ENCODE measurements at regions not wholly inside any gene's neighbourhood (a gene's known extent, or its start where the extent isn't known, plus 50 kb on each side); places are given as distances from the start of the nearest gene placed in this dataset.
"Not testable (repeated sequence)": the region's sequence is repeated elsewhere in the genome, so short reads cannot be mapped to it uniquely, and the experiment has no call there.

DNA sequence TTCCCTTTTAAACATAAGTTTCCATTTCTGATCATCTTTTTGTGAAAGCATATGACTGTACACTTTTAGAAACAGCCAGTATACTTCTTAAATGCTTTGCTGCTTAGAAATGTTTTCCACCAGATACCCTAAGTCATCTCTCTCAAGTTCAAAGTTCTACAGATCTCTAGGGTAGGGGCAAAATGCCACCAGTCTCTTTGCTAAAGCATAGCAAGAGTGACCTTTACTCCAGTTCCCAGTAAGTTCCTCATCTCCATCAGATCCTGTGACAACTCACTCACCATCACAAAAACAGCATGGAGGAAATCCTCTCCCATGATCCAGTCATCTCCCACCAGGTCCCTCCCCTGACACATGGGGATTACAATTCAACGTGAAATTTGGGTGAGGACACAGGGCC is 75.6 kb upstream of the RNF32 start:
- not testable (repeated sequence) for TF ChIP-seq POLR2A (IDR thresholded peaks at IDR 0.05; ENCODE audit: low read depth, low read length); MAZ (IDR thresholded peaks at IDR 0.05; ENCODE audit: borderline replicate concordance, low read depth, low read length); RFX5 (IDR thresholded peaks at IDR 0.05; ENCODE audit: low read depth, low read length); CEBPB (IDR thresholded peaks at IDR 0.05; ENCODE audit: low read depth, low read length); RAD21 (IDR thresholded peaks at IDR 0.05; ENCODE audit: low read length); RCOR1 (IDR thresholded peaks at IDR 0.05; ENCODE audit: insufficient replicate concordance, low read length); MXI1 (IDR thresholded peaks at IDR 0.05; ENCODE audit: borderline replicate concordance, low read depth, low read length)
- TF ChIP-seq, protein P1, sequence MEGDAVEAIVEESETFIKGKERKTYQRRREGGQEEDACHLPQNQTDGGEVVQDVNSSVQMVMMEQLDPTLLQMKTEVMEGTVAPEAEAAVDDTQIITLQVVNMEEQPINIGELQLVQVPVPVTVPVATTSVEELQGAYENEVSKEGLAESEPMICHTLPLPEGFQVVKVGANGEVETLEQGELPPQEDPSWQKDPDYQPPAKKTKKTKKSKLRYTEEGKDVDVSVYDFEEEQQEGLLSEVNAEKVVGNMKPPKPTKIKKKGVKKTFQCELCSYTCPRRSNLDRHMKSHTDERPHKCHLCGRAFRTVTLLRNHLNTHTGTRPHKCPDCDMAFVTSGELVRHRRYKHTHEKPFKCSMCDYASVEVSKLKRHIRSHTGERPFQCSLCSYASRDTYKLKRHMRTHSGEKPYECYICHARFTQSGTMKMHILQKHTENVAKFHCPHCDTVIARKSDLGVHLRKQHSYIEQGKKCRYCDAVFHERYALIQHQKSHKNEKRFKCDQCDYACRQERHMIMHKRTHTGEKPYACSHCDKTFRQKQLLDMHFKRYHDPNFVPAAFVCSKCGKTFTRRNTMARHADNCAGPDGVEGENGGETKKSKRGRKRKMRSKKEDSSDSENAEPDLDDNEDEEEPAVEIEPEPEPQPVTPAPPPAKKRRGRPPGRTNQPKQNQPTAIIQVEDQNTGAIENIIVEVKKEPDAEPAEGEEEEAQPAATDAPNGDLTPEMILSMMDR (conservative IDR thresholded peaks at IDR 0.05; ENCODE audit: low read depth, low read length) = not testable (repeated sequence)
- TF ChIP-seq, protein P2, sequence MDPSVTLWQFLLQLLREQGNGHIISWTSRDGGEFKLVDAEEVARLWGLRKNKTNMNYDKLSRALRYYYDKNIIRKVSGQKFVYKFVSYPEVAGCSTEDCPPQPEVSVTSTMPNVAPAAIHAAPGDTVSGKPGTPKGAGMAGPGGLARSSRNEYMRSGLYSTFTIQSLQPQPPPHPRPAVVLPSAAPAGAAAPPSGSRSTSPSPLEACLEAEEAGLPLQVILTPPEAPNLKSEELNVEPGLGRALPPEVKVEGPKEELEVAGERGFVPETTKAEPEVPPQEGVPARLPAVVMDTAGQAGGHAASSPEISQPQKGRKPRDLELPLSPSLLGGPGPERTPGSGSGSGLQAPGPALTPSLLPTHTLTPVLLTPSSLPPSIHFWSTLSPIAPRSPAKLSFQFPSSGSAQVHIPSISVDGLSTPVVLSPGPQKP (IDR thresholded peaks at IDR 0.05; ENCODE audit: borderline replicate concordance, low read depth, low read length) = not testable (repeated sequence)
- TF ChIP-seq, protein P3, sequence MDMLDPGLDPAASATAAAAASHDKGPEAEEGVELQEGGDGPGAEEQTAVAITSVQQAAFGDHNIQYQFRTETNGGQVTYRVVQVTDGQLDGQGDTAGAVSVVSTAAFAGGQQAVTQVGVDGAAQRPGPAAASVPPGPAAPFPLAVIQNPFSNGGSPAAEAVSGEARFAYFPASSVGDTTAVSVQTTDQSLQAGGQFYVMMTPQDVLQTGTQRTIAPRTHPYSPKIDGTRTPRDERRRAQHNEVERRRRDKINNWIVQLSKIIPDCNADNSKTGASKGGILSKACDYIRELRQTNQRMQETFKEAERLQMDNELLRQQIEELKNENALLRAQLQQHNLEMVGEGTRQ (IDR thresholded peaks at IDR 0.05; ENCODE audit: low read depth, low read length) = not testable (repeated sequence)
